Esophagus (tissue), 2 donors: ENCODE measurements at regions not wholly inside any gene's neighbourhood (a gene's known extent, or its start where the extent isn't known, plus 50 kb on each side); places are given as distances from the start of the nearest gene placed in this dataset.
"Not testable (repeated sequence)": the region's sequence is repeated elsewhere in the genome, so short reads cannot be mapped to it uniquely, and the experiment has no call there.

Experiments used
- H3K27ac ChIP-seq, 2 donors: one replicate each; pipeline ENCODE4 v1.5.1; 2013; ENCODE audit warnings: low read depth in 2 of 2, mild to moderate bottlenecking in 2 of 2, inconsistent platforms in 1 of 2, low read length in 1 of 2, moderate library complexity in 1 of 2
- H3K27me3 ChIP-seq, 2 donors: one replicate each; pipeline ENCODE4 v1.6.1; 2013; ENCODE audit warnings: low read length in 2 of 2, control low read depth in 1 of 2, mild to moderate bottlenecking in 1 of 2; ENCODE audit not compliant: insufficient read depth in 2 of 2, control insufficient read depth in 1 of 2
- H3K36me3 ChIP-seq, 2 donors: one replicate each; pipeline ENCODE4 v1.6.1; 2013; ENCODE audit warnings: low read length in 1 of 2; ENCODE audit not compliant: control insufficient read depth in 2 of 2, insufficient read depth in 2 of 2
- H3K4me1 ChIP-seq, 2 donors: one replicate each; pipeline ENCODE4 v1.6.1; 2013; ENCODE audit warnings: low read length in 1 of 2; ENCODE audit not compliant: control insufficient read depth in 2 of 2, insufficient read depth in 2 of 2
- H3K4me3 ChIP-seq, 2 donors: one replicate each; pipeline ENCODE4 v1.5.1; 2013; ENCODE audit warnings: low read length in 2 of 2, mild to moderate bottlenecking in 2 of 2, low read depth in 1 of 2, moderate library complexity in 1 of 2
- H3K9me3 ChIP-seq, 2 donors: one replicate each; pipeline ENCODE4 v1.6.1; 2013; ENCODE audit warnings: mild to moderate bottlenecking in 2 of 2, low read depth in 1 of 2, low read length in 1 of 2, moderate library complexity in 1 of 2; ENCODE audit not compliant: control insufficient read depth in 2 of 2, insufficient read depth in 1 of 2
- WGBS, 2 donors: extraction: QIAGEN DNeasy Blood & Tissue Kit; methylation state at CpG; one replicate each; pipeline ENCODE4 v1.1.7; 2013; 5-methylcytosine and 5-hydroxymethylcytosine counted together
- donor health status: healthy with polysubstance abuse.
- donor health status: Bipolar disorder and iron deficiency.

- WGBS, 2 donors, result 93% methylated on average over 10 of the region's 10 CpGs
Observed at GRCh38 chr7:6924523-6924922, 98.4 kb upstream of the CCZ1B start.

DNA sequence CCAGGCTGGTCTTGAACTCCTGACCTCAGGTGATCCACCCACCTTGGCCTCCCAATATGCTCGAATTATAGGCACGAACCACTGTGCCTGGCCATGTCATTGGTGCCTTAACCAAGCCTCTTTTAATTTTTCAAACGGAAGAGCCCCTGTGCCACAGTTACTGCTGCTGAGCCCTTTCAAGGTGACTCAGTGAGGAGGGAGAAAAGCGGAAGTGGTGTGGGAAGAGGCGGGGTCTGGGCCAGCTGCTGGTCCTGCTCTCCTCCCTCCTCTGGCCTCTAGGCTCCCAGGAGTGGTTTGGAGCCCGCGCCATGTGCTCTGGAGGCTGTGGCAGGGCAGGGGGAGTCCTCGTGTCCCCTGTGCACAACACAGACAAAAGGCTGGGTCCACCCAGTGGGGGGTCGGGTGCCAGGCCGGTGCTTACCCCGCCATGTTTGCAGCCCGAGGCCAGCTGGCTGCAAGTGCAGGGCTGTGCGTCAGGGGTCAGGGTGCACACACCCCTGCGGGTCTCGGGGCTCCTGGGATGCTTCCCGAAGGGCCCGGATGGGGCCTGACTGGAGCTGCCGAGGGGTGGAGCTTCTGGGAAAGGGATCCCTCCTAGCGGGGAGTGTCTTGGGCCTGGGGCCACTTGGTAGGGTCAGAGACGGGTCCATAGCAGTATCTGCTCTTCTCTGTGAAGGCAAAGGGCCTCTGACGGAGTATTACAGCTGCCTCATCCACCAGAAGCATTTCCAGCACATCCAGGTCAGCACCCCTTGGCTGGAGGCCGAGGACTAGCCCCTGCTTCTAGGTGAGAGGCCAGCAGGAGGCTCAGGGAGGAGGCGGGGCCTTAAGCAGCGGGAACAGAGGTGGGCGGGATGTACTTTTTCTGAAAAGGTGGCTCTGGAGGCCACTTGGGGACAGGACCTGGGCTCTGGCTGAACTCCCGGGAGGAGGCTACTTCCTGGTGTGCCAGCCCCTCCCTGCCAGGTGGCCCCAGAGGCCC lies 100.4 kb upstream of the CCZ1B start:
- H3K27ac ChIP-seq, result peak overlapping the region in 1 of 2 donors; percentile 30
- H3K27me3 ChIP-seq, H3K36me3 ChIP-seq, H3K4me1 ChIP-seq, H3K9me3 ChIP-seq, H3K4me3 ChIP-seq: not testable (repeated sequence)
- WGBS, 2 donors, result 77 to 82% methylated on average over 24 to 26 of the region's 26 CpGs

More at GRCh38 chr7:6924523-6924922, 98.4 kb upstream of the CCZ1B start:
- H3K27ac ChIP-seq, H3K36me3 ChIP-seq, H3K27me3 ChIP-seq, H3K9me3 ChIP-seq, H3K4me3 ChIP-seq, H3K4me1 ChIP-seq: not testable (repeated sequence)

- not testable (repeated sequence) for H3K27ac ChIP-seq, H3K9me3 ChIP-seq, H3K4me3 ChIP-seq, H3K27me3 ChIP-seq, H3K4me1 ChIP-seq, H3K36me3 ChIP-seq
- 85 to 86% methylated on average over 8 of the region's 8 CpGs for WGBS, 2 donors
Observed at GRCh38 chr7:6927643-6928042, 101.6 kb upstream of the CCZ1B start.

- not testable (repeated sequence) for H3K4me1 ChIP-seq, H3K27me3 ChIP-seq, H3K36me3 ChIP-seq, H3K27ac ChIP-seq, H3K9me3 ChIP-seq, H3K4me3 ChIP-seq
- 90 to 91% methylated on average over 7 of the region's 7 CpGs for WGBS, 2 donors
Observed at GRCh38 chr7:6929588-6929987, 103.5 kb upstream of the CCZ1B start.

DNA sequence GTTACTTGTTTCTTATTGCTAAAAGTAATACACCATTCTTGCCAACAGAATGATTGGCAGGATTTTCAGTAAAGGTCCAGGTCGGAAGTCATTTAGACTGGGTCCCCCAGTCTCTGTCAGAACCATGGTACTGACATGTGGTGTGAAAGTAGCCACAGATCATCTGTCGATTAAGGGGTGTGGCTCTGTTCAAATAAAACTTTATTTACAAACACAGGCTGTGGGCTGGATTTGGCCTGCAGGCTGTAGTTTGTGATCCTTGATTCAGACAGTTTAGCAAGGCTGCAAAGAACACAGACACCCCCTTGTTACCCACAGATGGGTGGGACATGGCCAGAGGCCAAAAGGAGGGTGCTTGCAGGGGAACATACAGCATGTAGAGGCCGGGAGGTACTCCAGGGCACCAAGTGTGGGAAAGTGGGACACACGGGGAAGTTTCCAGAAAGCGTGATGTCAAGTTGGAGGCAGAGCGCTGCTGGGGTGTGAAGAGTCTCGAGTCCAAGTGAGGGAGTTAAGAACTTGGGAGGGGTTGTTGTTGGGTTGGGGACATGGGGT lies 104.1 kb upstream of the CCZ1B start:
- H3K27ac ChIP-seq, H3K36me3 ChIP-seq, H3K4me1 ChIP-seq, H3K9me3 ChIP-seq, H3K27me3 ChIP-seq, H3K4me3 ChIP-seq: not testable (repeated sequence)
- WGBS, 2 donors, result 62 to 68% methylated on average over 7 of the region's 7 CpGs

DNA sequence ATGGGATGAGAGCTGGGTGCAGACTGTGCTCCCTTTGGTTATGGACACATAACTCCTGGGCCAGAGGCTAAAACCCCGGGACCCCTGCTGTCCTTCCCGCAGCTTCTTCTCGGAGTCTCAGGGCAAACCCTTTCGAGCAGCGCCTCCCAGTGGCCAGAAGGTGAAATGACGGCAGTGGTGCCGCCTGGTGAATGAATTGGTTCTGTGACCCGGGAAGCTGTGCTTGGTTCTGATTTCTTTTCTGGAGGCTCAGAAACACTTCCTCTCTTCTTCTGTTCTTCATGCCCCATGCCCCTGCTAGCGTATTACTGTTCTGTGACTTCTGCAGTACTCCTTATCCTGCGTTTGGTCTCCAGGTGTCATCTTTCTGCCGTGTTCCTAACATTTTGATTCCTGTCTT lies 104.7 kb upstream of the CCZ1B start:
- not testable (repeated sequence) for H3K4me1 ChIP-seq, H3K9me3 ChIP-seq, H3K27me3 ChIP-seq, H3K4me3 ChIP-seq, H3K27ac ChIP-seq, H3K36me3 ChIP-seq
- WGBS, 2 donors, result 5 to 7% methylated on average over 7 to 10 of the region's 11 CpGs

GRCh38 chr7:6931456-6931855 lies 105.4 kb upstream of the CCZ1B start:
- H3K4me1 ChIP-seq, H3K27me3 ChIP-seq, H3K9me3 ChIP-seq, H3K4me3 ChIP-seq, H3K36me3 ChIP-seq, H3K27ac ChIP-seq: not testable (repeated sequence)
- 79 to 81% methylated on average over 7 of the region's 7 CpGs for WGBS, 2 donors

DNA sequence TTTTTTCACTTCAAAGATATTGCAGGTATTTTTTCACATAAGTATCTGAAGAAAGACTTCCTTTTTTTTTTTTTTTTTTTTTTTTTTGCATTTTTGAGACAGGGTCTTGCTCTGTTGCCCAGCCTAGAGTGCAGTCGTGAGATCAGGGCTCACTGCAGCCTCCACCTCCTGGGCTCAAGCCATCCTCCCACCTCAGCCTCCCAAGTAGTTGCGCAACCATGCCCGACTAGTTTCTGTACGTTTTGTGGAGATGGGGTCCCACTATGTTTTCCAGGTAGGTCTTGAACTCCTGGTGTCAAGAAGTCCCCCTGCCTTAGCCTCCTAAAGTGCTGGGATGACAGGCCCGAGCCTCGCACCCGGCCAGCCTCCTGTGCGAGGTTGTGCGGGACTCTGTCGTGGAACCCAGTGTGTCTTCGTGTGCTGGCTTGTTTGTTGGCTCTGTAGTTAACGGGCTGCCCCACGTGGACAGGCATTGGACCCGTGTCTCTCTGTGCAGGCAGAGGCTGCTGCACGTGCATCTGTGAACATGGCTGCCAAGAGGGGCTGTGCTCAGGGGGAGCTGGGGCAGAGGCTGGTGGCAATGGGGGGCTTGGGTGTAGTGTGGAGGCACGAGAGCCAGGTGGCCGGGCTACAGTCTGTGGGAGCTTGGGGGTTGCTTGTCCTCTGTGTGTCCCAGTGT lies 108.0 kb upstream of the CCZ1B start:
- WGBS, 2 donors, result 86% methylated on average over 17 of the region's 17 CpGs
- not testable (repeated sequence) for H3K9me3 ChIP-seq, H3K4me3 ChIP-seq, H3K27ac ChIP-seq, H3K27me3 ChIP-seq, H3K4me1 ChIP-seq, H3K36me3 ChIP-seq

DNA sequence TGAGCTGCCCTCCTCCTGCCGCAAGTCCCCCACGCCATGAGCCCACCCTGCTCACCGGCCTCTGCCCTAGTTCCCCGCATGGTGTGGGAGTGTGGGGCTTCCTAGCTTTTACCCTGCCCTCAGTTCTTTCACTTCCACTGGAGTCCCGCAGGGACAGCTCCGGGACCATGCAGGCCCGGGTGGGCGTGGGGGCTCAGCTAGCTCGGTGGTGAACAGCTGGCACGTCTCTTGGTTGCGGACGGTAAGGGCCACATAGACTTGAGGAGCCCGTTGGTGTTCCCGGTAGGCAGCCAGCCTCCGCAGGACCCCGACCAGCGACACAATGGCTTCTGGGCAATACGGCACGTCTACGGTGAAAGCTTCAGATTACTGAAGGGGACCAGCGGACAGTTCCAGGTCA lies 108.9 kb upstream of the CCZ1B start:
- no peaks in the 10 kb centered on the region for H3K9me3 ChIP-seq
- H3K27me3 ChIP-seq, result no peaks in the 10 kb centered on the region
- no peak overlapping the region for H3K27ac ChIP-seq
- no peak overlapping the region for H3K4me3 ChIP-seq
- no peaks in the 10 kb centered on the region for H3K4me1 ChIP-seq
- no peaks in the 10 kb centered on the region for H3K36me3 ChIP-seq
- 90 to 91% methylated on average over 21 of the region's 21 CpGs for WGBS, 2 donors
